GM19240 (cell line): ENCODE measurements at regions not wholly inside any gene's neighbourhood (a gene's known extent, or its start where the extent isn't known, plus 50 kb on each side); places are given as distances from the start of the nearest gene placed in this dataset.

Source experiments
- DNase-seq: peaks from one replicate; pipeline ENCODE4 v3.0.0; 2011; ENCODE audit warnings: low spot score; ENCODE audit not compliant: insufficient read length

DNA sequence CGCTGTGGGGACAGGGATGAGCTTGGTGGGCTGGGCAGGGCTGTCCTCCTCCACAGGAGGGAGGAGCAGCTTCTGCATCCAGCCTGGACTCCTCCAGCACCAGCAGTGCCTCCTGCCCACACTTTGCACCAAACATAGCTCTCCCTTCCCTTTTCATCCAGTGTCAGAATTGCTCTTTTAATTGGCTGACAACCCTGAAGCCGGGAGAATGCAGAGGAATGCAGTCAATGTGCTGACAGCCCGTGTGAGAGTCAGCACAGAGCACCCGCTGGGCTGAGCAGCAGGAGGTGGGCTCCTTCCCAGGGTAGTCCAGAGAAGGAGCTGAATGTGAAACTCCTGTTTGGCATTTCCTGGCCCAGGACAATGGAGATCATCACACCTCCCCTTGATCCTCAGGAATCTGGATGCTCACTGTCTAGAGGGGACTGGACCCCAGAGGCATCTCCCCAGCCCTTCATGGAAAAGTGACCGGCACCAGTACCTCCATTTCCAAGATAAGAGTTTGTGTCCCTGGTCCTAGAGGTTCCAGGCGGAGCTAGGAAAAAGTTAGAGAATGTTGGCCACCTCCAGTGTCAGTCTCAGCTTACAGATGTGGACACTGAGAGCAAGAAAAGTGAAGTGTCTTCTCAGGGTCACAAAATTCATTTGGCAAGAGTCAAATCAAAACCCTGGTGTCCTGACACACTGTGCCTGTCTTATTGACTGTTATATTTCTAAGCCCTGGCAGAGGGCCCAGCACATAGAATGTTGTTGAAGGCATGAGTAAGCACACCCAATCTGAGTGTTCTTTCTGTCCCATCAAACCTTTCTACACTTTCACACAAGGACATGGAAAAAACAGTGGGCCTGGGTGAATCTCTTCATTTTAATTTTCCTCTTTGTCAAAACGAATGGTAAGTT is 202.1 kb downstream of the SNX18 start:
- no peak for DNase-seq

GRCh38 chr5:54718656-54719055 is 201.1 kb downstream of the SNX18 start:
- no peak for DNase-seq

- DNase-seq = no peak
Observed at GRCh38 chr5:54717870-54718269, 200.3 kb downstream of the SNX18 start.

GRCh38 chr5:54717459-54717858 is 199.9 kb downstream of the SNX18 start:
- no peak for DNase-seq

- no peak for DNase-seq
Observed at GRCh38 chr5:54713923-54714581, 196.5 kb downstream of the SNX18 start.

- no peak for DNase-seq
Observed at GRCh38 chr5:54709096-54709495, 191.5 kb downstream of the SNX18 start.

- no peak for DNase-seq
Observed at GRCh38 chr5:54707841-54708240, 190.3 kb downstream of the SNX18 start.

DNA sequence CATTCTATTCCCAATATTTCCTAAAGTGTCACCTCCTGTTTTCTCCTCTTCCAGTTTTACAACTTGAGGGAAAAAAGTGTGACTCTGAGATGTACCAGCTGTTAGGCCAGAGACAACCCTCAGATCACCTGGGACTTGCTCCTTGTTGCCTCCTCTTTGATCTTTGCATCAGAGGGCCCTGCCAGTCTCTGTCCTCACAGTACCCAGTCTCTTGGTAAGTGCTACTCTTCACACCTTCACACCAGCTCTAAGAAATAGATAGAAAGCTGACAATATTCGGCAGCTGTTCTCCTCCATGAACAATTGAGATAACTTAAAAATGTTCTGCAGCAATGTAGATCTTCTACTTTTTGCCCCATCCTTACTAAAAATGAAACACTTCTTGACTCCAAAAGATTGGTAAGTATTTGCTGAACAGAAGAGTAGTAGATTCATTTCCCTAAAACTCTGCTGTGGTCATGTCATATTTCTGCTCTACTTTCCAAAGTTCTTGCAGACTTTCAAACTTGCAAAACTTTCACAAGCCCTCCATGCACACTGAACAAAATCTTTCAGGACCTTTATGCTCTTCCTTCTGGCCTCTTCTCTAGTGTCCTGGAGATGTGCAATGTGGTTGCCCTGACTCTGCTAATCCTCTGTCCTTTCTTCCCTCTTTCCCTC is 188.6 kb downstream of the SNX18 start:
- DNase-seq = no peak

DNA sequence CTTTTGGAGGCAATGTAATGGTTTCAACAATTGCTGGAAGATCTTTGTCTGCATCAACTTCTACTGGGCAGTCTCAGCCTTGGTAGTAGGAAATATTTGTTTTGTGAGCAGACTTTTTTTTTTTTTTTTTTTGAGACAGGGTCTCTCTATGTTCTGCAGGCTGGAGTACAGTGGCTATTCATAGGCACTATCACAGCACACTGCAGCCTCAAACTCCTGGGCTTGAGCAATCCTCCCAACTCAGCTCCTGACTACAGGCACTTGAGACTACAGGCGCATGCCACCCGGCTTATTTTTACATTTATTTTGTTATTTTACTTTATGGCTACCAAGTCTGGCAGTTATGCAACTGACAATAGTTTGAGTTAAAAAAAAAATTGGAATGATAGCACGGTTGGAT is 187.3 kb downstream of the SNX18 start:
- DNase-seq = no peak

- no peak for DNase-seq
Observed at GRCh38 chr5:54704333-54704732, 186.8 kb downstream of the SNX18 start.

- DNase-seq = no peak
Observed at GRCh38 chr5:54703565-54704255, 186.2 kb downstream of the SNX18 start.

- no peak for DNase-seq
Observed at GRCh38 chr5:54703133-54703532, 185.6 kb downstream of the SNX18 start.

DNA sequence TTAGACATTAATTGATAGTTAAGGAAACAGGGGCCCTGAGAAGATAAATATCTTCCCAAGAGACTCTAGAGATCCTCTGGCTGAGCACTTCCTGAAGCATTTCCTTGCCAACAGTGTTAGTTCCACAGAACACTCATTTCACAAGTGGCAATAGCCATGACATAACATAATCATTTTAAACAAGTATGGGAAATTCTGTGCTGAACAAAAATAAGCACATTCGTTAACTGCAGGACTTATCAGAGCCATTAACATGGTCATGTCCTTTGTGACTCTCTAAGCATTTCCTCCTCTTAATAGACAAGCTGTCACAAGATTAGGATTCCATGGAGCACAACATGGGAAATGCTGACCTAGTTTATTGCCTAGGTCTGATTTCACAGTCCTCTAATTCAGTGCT is 184.9 kb downstream of the SNX18 start:
- no peak for DNase-seq

DNA sequence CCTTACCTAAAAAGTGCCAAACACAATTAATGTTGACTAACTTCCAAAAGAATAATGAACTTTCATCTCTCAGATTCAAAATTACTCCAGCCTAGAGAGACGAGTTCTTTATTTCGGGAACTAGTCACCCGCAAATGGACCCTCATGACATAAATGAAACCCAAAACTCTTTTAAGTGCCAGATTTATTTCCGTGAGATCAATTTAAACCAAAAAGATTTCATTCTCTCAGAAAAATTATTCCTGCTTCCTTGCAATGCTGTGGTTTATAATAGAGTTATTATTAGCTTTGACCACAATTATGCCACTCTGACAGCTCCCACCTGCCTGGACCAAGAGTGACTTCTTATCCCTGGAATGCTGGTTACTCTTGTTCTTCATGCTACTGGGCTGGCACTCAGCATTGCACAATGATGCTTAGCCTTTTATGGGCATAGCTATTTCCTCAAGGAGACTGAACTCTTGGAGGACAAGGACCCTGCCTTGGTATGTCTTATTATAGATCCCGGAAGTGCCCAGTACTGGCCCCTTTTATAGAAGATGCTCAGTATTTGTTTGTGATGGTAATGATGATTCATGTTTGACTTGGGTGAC is 183.5 kb downstream of the SNX18 start:
- no peak for DNase-seq

- DNase-seq = no peak
Observed at GRCh38 chr5:54696931-54697330, 179.4 kb downstream of the SNX18 start.

DNA sequence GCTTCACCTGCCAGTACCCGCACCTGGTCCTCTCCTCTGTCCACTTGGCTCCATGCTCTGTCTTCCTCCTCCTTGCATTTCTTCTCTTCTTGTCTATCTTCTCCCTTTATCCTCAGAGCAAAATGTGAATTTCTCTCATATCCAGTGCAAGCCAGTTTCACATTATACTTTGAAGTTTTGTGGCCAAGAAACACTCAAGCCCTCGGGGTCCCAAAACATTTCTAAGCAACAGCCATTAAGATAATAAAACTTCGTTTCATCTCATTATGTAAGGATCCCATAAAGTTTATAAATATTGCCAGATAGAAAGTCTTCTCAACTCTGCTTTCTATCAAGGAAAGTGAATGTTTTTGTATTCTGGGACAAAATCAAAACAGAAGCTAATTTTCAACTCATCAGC is 178.8 kb downstream of the SNX18 start:
- DNase-seq = no peak

- no peak for DNase-seq
Observed at GRCh38 chr5:54695198-54695966, 177.8 kb downstream of the SNX18 start.

DNA sequence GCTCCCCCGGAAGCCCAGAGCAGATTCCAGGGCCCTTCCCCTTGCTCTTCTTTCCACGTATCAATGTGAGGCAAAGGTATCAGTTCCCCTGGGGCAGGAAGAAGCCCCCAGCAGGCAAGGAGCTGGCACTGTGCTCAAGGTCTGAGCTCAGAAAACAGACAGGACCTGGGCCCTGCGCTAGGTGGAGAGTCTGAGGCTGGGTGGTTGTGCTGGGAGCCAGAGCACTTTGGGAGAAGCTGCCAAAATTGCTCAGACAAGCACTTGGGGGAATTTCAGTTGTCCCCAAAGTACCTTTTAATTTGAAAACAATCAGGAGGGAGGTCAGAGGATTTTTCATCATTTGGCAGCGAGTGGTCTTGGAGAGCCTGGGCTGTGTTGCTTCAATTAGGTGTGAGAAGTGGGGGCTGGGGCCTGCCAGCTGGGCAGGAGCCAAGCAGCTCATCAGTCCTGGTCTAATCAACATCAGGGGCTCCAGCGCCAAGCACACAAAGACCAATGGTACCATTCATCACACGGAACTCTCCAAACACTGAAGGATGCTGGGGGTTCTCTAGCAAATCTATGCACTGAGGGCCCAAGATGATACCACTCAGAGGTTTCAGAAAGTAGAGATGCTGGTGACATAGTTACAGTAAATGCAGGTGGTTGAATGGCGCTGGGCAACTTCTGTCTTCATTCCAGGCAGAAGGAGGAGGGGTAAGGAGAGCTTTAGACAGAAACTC is 176.5 kb downstream of the SNX18 start:
- DNase-seq = no peak

GRCh38 chr5:54692631-54693030 is 175.1 kb downstream of the SNX18 start:
- DNase-seq = no peak

- DNase-seq = no peak
Observed at GRCh38 chr5:54691656-54692055, 174.1 kb downstream of the SNX18 start.
